HCT116 (cell line): ENCODE measurements at regions not wholly inside any gene's neighbourhood (a gene's known extent, or its start where the extent isn't known, plus 50 kb on each side); places are given as distances from the start of the nearest gene placed in this dataset.

Experiments used
- ATAC-seq: fragments of 200-7000 bp; cut with Tn5 transposase; 2 replicates; pipeline ENCODE4 v1.9.1; 2020; ENCODE audit warnings: mild to moderate bottlenecking, moderate library complexity
- BruUV-seq: library from RNA; stranded (reverse); fragments of 400-500 nt; replicated peaks from 2 replicates; lab custom pipeline; 2021; lab: Mats Ljungman, UMichigan
- CTCF ChIA-PET: fragments of 300-600 bp; sonication (Branson Sonifier 250); formaldehyde crosslinking; loops from one replicate; lab custom pipeline; 2021; ENCODE audit warnings: antibody characterized with exemption; lab: Charles Lee
- POLR2A ChIA-PET: fragments of 300-600, 350-600 bp; sonication (Branson Sonifier 250); formaldehyde crosslinking; loops from one replicate; lab custom pipeline; 2021; ENCODE audit warnings: antibody characterized with exemption; lab: Charles Lee
- RAD21 ChIA-PET, 2 experiments: fragments of 300-600 bp; sonication (Branson Sonifier 250); formaldehyde crosslinking; loops; one replicate each; lab custom pipeline; 2023; ENCODE audit warnings: low total read pairs in 2 of 2; ENCODE audit not compliant: uncharacterized antibody in 2 of 2, unreplicated experiment in 2 of 2, low non-redundant PET in 1 of 2; lab: Charles Lee
- DNase-seq: peaks from one replicate; pipeline ENCODE4 v3.0.0-alpha.2; 2010; ENCODE audit warnings: low read depth, low spot score
- H2AFZ ChIP-seq: fragments of 200-600 bp; shearing (Covaris generic), sonication (generic); 2 replicates; pipeline ENCODE4 v1.6.1; 2017; ENCODE audit warnings: low read depth, mixed run types, mixed read lengths, antibody characterized with exemption, low read length; ENCODE audit not compliant: poor library complexity, severe bottlenecking
- H3K27ac ChIP-seq: 2 replicates; pipeline ENCODE4 v1.5.1; 2012; ENCODE audit warnings: low read depth, low read length
- H3K27me3 ChIP-seq: fragments of 200-600 bp; sonication (generic); 2 replicates; pipeline ENCODE4 v1.6.1; 2016; ENCODE audit warnings: mixed run types, low read length, mixed read lengths; ENCODE audit not compliant: insufficient read depth
- H3K36me3 ChIP-seq, 2 experiments: fragments of 200-500 bp in 1 of 2; fragments of 200-600 bp in 1 of 2; sonication (Bioruptor generic) in 1 of 2; sonication (generic) in 1 of 2; 2 replicates each; pipeline versions ENCODE4 v1.5.1 to v1.6.1; 2014 to 2016; ENCODE audit warnings: low read length in 2 of 2, inconsistent platforms in 1 of 2, mixed read lengths in 1 of 2, mixed run types in 1 of 2; ENCODE audit not compliant: insufficient read depth in 2 of 2, control insufficient read depth in 1 of 2
- H3K4me1 ChIP-seq, 2 experiments: fragments of 200-600 bp in 1 of 2; sonication (generic) in 1 of 2; 2 replicates each; pipeline versions ENCODE4 v1.5.1 to v1.6.1; 2012 to 2017; ENCODE audit warnings: low read length in 2 of 2, inconsistent platforms in 1 of 2, mild to moderate bottlenecking in 1 of 2, mixed read lengths in 1 of 2, mixed run types in 1 of 2, moderate library complexity in 1 of 2; ENCODE audit not compliant: insufficient read depth in 2 of 2, control insufficient read depth in 1 of 2
- H3K4me2 ChIP-seq: fragments of 200-600 bp; sonication (generic); 2 replicates; pipeline ENCODE4 v1.6.1; 2017; ENCODE audit warnings: mixed run types, low read length, mixed read lengths
- H3K4me3 ChIP-seq, 2 experiments: fragments of 200-600 bp in 1 of 2; sonication (generic) in 1 of 2; replicated peaks in 1 of 2; 2 replicates each; pipeline ENCODE4 v1.5.1; 2011 to 2016; ENCODE audit warnings: low read length in 2 of 2, control low read depth in 1 of 2, low read depth in 1 of 2, mild to moderate bottlenecking in 1 of 2, mixed read lengths in 1 of 2, mixed run types in 1 of 2
- H3K79me2 ChIP-seq: fragments of 200-600 bp; sonication (generic); 2 replicates; pipeline ENCODE4 v1.6.1; 2017; ENCODE audit warnings: mild to moderate bottlenecking, mixed run types, low read length, moderate library complexity, mixed read lengths; ENCODE audit not compliant: insufficient read depth
- H3K9ac ChIP-seq: fragments of 200-600 bp; sonication (generic); 2 replicates; pipeline ENCODE4 v1.6.1; 2016; ENCODE audit warnings: low read length, mixed read lengths
- H3K9me2 ChIP-seq: fragments of 200-600 bp; sonication (generic), shearing (Covaris generic); 2 replicates; pipeline ENCODE4 v1.6.1; 2017; ENCODE audit warnings: mixed run types, mild to moderate bottlenecking, moderate library complexity; ENCODE audit not compliant: insufficient read depth
- H3K9me3 ChIP-seq, 2 experiments: fragments of 200-500 bp in 1 of 2; fragments of 200-600 bp in 1 of 2; sonication (Bioruptor generic) in 1 of 2; sonication (generic) in 1 of 2; 2 replicates each; pipeline ENCODE4 v1.6.1; 2014 to 2017; ENCODE audit warnings: low read length in 2 of 2, mixed read lengths in 2 of 2, inconsistent platforms in 1 of 2, low read depth in 1 of 2, mild to moderate bottlenecking in 1 of 2, mixed run types in 1 of 2, moderate library complexity in 1 of 2; ENCODE audit not compliant: control insufficient read depth in 1 of 2, insufficient read depth in 1 of 2
- H4K20me1 ChIP-seq: fragments of 200-600 bp; sonication (generic), shearing (Covaris generic); 2 replicates; pipeline ENCODE4 v1.6.1; 2017; ENCODE audit warnings: mixed run types, mild to moderate bottlenecking, moderate library complexity; ENCODE audit not compliant: insufficient read depth
- CBX3 ChIP-seq: IDR thresholded peaks from 2 replicates; pipeline ENCODE4 v1.6.1; 2012; ENCODE audit warnings: low read depth
- CEBPB ChIP-seq: IDR thresholded peaks from 2 replicates; pipeline ENCODE4 v1.6.1; 2012; ENCODE audit warnings: low read depth
- ELF1 ChIP-seq: IDR thresholded peaks from 2 replicates; pipeline ENCODE4 v1.6.1; 2012; ENCODE audit warnings: low read depth, borderline replicate concordance
- EZH2 ChIP-seq: fragments of 200-600 bp; sonication (generic); IDR thresholded peaks from 2 replicates; pipeline ENCODE4 v1.6.1; 2017; ENCODE audit warnings: antibody characterized with exemption, mixed run types
- POLR2A ChIP-seq: IDR thresholded peaks from 2 replicates; pipeline ENCODE4 v1.7.0; 2011; ENCODE audit warnings: borderline replicate concordance; ENCODE audit not compliant: insufficient read depth, insufficient read length; ENCODE audit errors: extremely low read depth
- TCF7L2 ChIP-seq: IDR thresholded peaks from 2 replicates; pipeline ENCODE4 v1.7.0; 2011; ENCODE audit warnings: borderline replicate concordance, inconsistent platforms; ENCODE audit not compliant: insufficient read depth, insufficient read length; ENCODE audit errors: extremely low read depth
- ZFX ChIP-seq: fragments of 450-650 bp; IDR thresholded peaks from 2 replicates; pipeline ENCODE4 v1.6.1; 2017
- intact Hi-C: fragments of 100-400 bp; cut with micrococcal nuclease; formaldehyde crosslinking; loops from 2 replicates; pipeline ENCODE4 v1.10.0; 2022
- TF ChIP-seq, protein P1 (sequence below): IDR thresholded peaks from 2 replicates; pipeline ENCODE4 v1.6.1; 2012; ENCODE audit warnings: low read depth
- TF ChIP-seq, protein P2 (sequence below): IDR thresholded peaks from 2 replicates; pipeline ENCODE4 v1.6.1; 2011; ENCODE audit warnings: mild to moderate bottlenecking, low read length, moderate library complexity; ENCODE audit not compliant: insufficient replicate concordance; ENCODE audit errors: extremely low read depth

DNA sequence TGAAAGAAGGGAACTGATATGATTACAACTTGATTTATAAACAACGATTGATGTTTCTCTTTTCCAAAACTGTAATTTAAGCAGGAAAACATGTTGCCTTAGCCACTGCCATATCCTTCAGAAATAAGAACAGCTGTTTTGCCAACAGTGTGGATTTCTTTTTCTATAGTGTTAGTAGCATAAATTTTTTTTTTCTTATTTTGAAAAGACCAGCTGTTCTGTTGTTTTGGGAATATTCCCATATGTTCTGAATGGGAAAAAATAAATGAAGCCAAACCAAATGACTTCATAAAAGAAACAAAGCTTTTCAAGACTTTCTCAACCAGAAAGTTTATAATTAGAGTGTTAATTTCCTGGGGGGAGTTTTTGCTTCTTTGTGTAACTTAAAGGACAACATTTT is 83.9 kb upstream of the ARHGAP24 start (continued):
- TF ChIP-seq, protein P1, sequence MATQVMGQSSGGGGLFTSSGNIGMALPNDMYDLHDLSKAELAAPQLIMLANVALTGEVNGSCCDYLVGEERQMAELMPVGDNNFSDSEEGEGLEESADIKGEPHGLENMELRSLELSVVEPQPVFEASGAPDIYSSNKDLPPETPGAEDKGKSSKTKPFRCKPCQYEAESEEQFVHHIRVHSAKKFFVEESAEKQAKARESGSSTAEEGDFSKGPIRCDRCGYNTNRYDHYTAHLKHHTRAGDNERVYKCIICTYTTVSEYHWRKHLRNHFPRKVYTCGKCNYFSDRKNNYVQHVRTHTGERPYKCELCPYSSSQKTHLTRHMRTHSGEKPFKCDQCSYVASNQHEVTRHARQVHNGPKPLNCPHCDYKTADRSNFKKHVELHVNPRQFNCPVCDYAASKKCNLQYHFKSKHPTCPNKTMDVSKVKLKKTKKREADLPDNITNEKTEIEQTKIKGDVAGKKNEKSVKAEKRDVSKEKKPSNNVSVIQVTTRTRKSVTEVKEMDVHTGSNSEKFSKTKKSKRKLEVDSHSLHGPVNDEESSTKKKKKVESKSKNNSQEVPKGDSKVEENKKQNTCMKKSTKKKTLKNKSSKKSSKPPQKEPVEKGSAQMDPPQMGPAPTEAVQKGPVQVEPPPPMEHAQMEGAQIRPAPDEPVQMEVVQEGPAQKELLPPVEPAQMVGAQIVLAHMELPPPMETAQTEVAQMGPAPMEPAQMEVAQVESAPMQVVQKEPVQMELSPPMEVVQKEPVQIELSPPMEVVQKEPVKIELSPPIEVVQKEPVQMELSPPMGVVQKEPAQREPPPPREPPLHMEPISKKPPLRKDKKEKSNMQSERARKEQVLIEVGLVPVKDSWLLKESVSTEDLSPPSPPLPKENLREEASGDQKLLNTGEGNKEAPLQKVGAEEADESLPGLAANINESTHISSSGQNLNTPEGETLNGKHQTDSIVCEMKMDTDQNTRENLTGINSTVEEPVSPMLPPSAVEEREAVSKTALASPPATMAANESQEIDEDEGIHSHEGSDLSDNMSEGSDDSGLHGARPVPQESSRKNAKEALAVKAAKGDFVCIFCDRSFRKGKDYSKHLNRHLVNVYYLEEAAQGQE, result no peak
- TF ChIP-seq CBX3 (no peak), POLR2A (no peak), CEBPB (no peak), ELF1 (no peak), ZFX (no peak), EZH2 (no peak)
- TF ChIP-seq, protein P2, sequence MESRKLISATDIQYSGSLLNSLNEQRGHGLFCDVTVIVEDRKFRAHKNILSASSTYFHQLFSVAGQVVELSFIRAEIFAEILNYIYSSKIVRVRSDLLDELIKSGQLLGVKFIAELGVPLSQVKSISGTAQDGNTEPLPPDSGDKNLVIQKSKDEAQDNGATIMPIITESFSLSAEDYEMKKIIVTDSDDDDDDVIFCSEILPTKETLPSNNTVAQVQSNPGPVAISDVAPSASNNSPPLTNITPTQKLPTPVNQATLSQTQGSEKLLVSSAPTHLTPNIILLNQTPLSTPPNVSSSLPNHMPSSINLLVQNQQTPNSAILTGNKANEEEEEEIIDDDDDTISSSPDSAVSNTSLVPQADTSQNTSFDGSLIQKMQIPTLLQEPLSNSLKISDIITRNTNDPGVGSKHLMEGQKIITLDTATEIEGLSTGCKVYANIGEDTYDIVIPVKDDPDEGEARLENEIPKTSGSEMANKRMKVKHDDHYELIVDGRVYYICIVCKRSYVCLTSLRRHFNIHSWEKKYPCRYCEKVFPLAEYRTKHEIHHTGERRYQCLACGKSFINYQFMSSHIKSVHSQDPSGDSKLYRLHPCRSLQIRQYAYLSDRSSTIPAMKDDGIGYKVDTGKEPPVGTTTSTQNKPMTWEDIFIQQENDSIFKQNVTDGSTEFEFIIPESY, result no peak

DNA sequence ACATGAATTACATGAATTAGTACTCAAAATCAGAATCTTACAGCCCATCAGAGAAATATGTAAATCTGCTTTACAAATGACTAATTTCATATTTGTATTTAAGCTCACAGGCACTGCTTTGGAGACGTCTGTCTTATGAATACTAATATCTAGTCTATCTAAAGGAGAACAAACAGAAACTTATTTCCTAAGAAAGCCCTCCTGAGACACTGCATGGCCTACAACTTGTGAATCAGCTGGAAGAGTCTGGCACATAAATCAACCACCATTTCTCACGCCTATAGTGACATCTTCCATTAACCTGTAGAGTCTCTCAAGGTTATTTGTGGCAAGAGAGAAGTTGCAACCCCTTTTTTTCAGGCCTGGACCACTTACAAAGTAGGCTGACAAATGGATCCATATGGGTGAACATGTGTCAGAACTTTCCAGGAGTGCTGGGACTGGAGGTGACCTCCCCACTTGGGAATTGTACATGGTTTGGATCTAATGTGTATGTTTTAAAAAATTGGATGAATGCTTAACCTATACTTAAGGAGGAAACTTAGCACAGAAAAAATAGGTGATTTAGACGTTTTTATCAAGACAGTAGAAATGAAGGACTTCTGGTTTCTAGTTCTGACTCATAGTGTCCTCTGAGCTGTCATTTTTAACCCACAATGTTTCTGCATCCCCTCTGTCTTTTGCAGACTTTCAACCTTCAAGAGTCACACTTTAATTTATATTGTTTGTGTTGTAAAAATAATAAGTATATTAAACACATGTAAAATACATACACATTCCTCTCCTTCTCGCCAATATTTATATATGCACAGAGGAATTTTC is 83.2 kb upstream of the ARHGAP24 start:
- intact Hi-C loops, result no loop called here
- no TSS peak for BruUV-seq
- ChIA-PET POLR2A (no interaction called here), CTCF (no interaction called here), RAD21 (no interaction called here)
- no peak for TF ChIP-seq TCF7L2
- H3K9me2 ChIP-seq, result no peaks in the 10 kb centered on the region
- DNase-seq (no peak), ATAC-seq (no peak)
- no peak overlapping the region for H3K27ac ChIP-seq
- no peaks in the 10 kb centered on the region for H4K20me1 ChIP-seq
- H3K4me1 ChIP-seq, result no peaks in the 10 kb centered on the region
- no peaks in the 10 kb centered on the region for H3K9me3 ChIP-seq
- H3K27me3 ChIP-seq, result no peaks in the 10 kb centered on the region
- no peak overlapping the region for H2AFZ ChIP-seq
- H3K4me3 ChIP-seq, result no peak overlapping the region
- H3K36me3 ChIP-seq, result no peaks in the 10 kb centered on the region
- no peak overlapping the region for H3K4me2 ChIP-seq
- no peaks in the 10 kb centered on the region for H3K79me2 ChIP-seq
- no peak overlapping the region for H3K9ac ChIP-seq
